Inflammatory macrophage treated with lipopolysaccharide for 1 hour (primary cell): ENCODE measurements at regions not wholly inside any gene's neighbourhood (a gene's known extent, or its start where the extent isn't known, plus 50 kb on each side); places are given as distances from the start of the nearest gene placed in this dataset.
"Not testable (repeated sequence)": the region's sequence is repeated elsewhere in the genome, so short reads cannot be mapped to it uniquely, and the experiment has no call there.

ENCODE experiments used
- DNase-seq, 2 donors: peaks; one replicate each; pipeline ENCODE4 v3.0.0-alpha.2; 2020 to 2022

- not testable (repeated sequence) for DNase-seq
Measured at GRCh38 chr5:50590444-50591189, 75.8 kb upstream of the PARP8 start.

- not testable (repeated sequence) for DNase-seq
Measured at GRCh38 chr5:50591338-50591737, 75.1 kb upstream of the PARP8 start.

GRCh38 chr5:50593681-50594080 is 72.8 kb upstream of the PARP8 start:
- DNase-seq, result no peak

- DNase-seq, result no peak
Measured at GRCh38 chr5:50595199-50595598, 71.2 kb upstream of the PARP8 start.

GRCh38 chr5:50601576-50601975 is 64.9 kb upstream of the PARP8 start:
- DNase-seq, result not testable (repeated sequence)

- DNase-seq, result no peak
Measured at GRCh38 chr5:50606179-50606578, 60.3 kb upstream of the PARP8 start.

GRCh38 chr5:50607456-50607855 is 59.0 kb upstream of the PARP8 start:
- not testable (repeated sequence) for DNase-seq

- not testable (repeated sequence) for DNase-seq
Measured at GRCh38 chr5:50607953-50608705, 58.3 kb upstream of the PARP8 start.

- not testable (repeated sequence) for DNase-seq
Measured at GRCh38 chr5:50613057-50613456, 53.4 kb upstream of the PARP8 start.
